Heart right ventricle (tissue), 16 donors: ENCODE measurements at regions not wholly inside any gene's neighbourhood (a gene's known extent, or its start where the extent isn't known, plus 50 kb on each side); places are given as distances from the start of the nearest gene placed in this dataset.

ENCODE experiments used
- ATAC-seq, 8 donors: fragments of 200-7000 bp; cut with Tn5 transposase; one replicate each; pipeline ENCODE4 v1.9.1; 2020; ENCODE audit warnings: mild to moderate bottlenecking in 8 of 8, moderate library complexity in 8 of 8, moderate number of reproducible peaks in 1 of 8
- DNase-seq, 2 donors: peaks; one replicate each; pipeline ENCODE4 v3.0.0-alpha.2; 2020
- H3K27ac ChIP-seq, 10 donors: fragments of 200-600 bp; sonication (generic) in 2 of 10; one replicate each; pipeline versions ENCODE4 v1.5.0 to v1.8.0; 2020 to 2022; ENCODE audit warnings: mild to moderate bottlenecking in 3 of 10
- H3K27me3 ChIP-seq, 7 donors: fragments of 200-600 bp; one replicate each; pipeline ENCODE4 v1.8.0; 2021 to 2022; ENCODE audit warnings: mild to moderate bottlenecking in 2 of 7
- H3K36me3 ChIP-seq, 9 donors: fragments of 200-600 bp; sonication (generic) in 1 of 9; one replicate each; pipeline versions ENCODE4 v1.5.0 to v1.8.0; 2020 to 2022; ENCODE audit warnings: mild to moderate bottlenecking in 2 of 9
- H3K4me1 ChIP-seq, 9 donors: fragments of 200-600 bp; sonication (generic) in 1 of 9; one replicate each; pipeline versions ENCODE4 v1.5.0 to v1.8.0; 2020 to 2022; ENCODE audit warnings: mild to moderate bottlenecking in 4 of 9
- H3K4me3 ChIP-seq, 10 donors: fragments of 200-600 bp; sonication (generic) in 2 of 10; one replicate each; pipeline versions ENCODE4 v1.5.0 to v1.8.0; 2020 to 2022; ENCODE audit warnings: mild to moderate bottlenecking in 7 of 10, moderate library complexity in 2 of 10
- H3K9me3 ChIP-seq, 11 donors: fragments of 200-600 bp in 10 of 11; sonication (generic) in 2 of 11; one replicate each; pipeline versions ENCODE4 v1.5.0 to v1.8.0; 2013 to 2022; ENCODE audit warnings: mild to moderate bottlenecking in 2 of 11, control low read depth in 1 of 11, moderate library complexity in 1 of 11
- WGBS, 2 donors: extraction: QIAGEN DNeasy Blood & Tissue Kit; methylation state at CpG; one replicate each; pipeline ENCODE4 v1.1.7; 2013; ENCODE audit warnings: inconsistent platforms in 1 of 2; 5-methylcytosine and 5-hydroxymethylcytosine counted together
- intact Hi-C, 10 donors: fragments of 100-400 bp; cut with DNase I; formaldehyde crosslinking; loops; one replicate each; pipeline versions ENCODE4 v1.11.1 to v1.14.2; 2022
- TF ChIP-seq, protein P1 (sequence below), 9 donors: fragments of 200-600 bp; sonication (generic) in 2 of 9; IDR thresholded peaks; one replicate each; pipeline versions ENCODE4 v1.5.0 to v1.8.0; 2021 to 2022; ENCODE audit warnings: antibody characterized with exemption in 9 of 9, mild to moderate bottlenecking in 5 of 9, moderate library complexity in 1 of 9
- donor health status: Arrhythmogenic right ventricular cardiomyopathy.
- donor health status: ischemic (EF 13 %, LVEDD 7.1; RV severe dilation, severe dysfunction).
- donor health status: healthy with polysubstance abuse.
- donor health status: DM: no; HTN: yes; CAD: no.
- donor health status: DM: no; HTN: no; CAD: no.
- donor health status: ischemic (EF 25% LVEDD 6.9; RV normal size, moderate dysfunction).
- donor health status: ischemic (EF 25% LVEDD 5.7; RV mildly dilated, moderate dysfunction).
- donor health status: healthy.
- donor health status: DM: yes; HTN: yes; CAD: no.
- donor health status: Ischemic cardiomyopathy.
- donor health status: ischemic (EF 35%, LVEDD 5.7; RV mildly dilated, moderate dysfunction).
- donor health status: nonischemic (EF 11% LVEDD 7.7; RV severe dilation, severe dysfunction).
- donor health status: DM: yes; HTN: yes; CAD: no.
- donor health status: PGD.
- donor health status: ischemic (EF 29% LVEDD 5.4; RV normal size, mild dysfunction).
- donor health status: nonischemic (EF 23%, LVEDD 6.1; RV moderate dilation, normal function).

DNA sequence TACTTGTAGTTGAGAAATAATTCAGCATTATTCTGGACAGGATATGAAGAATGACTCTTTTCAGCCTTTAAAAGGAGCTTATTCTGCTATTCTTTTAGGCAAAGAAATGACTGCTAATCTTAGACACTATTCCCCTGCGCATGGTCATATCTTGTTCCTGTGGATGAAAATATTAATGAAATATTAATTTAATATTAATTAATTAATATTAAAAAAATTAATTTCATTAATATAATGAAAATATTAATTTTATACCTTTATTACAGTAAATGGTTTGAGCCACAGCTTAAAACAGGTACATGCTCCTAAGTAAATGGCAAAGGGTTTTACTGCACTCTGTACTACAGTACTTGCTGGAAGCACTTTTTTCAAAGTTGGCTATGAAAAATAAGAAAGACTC is 890.1 kb upstream of the PIK3C3 start:
- DNase-seq (no peak), ATAC-seq (no peak)
- TF ChIP-seq, protein P1, sequence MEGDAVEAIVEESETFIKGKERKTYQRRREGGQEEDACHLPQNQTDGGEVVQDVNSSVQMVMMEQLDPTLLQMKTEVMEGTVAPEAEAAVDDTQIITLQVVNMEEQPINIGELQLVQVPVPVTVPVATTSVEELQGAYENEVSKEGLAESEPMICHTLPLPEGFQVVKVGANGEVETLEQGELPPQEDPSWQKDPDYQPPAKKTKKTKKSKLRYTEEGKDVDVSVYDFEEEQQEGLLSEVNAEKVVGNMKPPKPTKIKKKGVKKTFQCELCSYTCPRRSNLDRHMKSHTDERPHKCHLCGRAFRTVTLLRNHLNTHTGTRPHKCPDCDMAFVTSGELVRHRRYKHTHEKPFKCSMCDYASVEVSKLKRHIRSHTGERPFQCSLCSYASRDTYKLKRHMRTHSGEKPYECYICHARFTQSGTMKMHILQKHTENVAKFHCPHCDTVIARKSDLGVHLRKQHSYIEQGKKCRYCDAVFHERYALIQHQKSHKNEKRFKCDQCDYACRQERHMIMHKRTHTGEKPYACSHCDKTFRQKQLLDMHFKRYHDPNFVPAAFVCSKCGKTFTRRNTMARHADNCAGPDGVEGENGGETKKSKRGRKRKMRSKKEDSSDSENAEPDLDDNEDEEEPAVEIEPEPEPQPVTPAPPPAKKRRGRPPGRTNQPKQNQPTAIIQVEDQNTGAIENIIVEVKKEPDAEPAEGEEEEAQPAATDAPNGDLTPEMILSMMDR (IDR thresholded peaks at IDR 0.05): no peak
- Histone ChIP-seq H3K9me3 (no peaks in the 10 kb centered on the region), H3K36me3 (no peaks in the 10 kb centered on the region), H3K27ac (no peak overlapping the region), H3K4me1 (no peaks in the 10 kb centered on the region), H3K27me3 (no peaks in the 10 kb centered on the region), H3K4me3 (no peak overlapping the region)
- intact Hi-C loops: no loop called here
- 2 to 97% methylated on average over 1 of the region's 1 CpG for WGBS, 2 donors

GRCh38 chr18:41060967-41061366 is 894.1 kb upstream of the PIK3C3 start:
- no peak for ATAC-seq
- TF ChIP-seq, protein P1 (IDR thresholded peaks at IDR 0.05): no peak
- Histone ChIP-seq H3K4me1 (no peaks in the 10 kb centered on the region), H3K27ac (no peak overlapping the region), H3K36me3 (no peaks in the 10 kb centered on the region), H3K4me3 (no peak overlapping the region), H3K27me3 (no peaks in the 10 kb centered on the region), H3K9me3 (no peaks in the 10 kb centered on the region)
- WGBS, 2 donors: 89 to 94% methylated on average over 2 of the region's 2 CpGs
- intact Hi-C loops: no loop called here
- DNase-seq: no peak

DNA sequence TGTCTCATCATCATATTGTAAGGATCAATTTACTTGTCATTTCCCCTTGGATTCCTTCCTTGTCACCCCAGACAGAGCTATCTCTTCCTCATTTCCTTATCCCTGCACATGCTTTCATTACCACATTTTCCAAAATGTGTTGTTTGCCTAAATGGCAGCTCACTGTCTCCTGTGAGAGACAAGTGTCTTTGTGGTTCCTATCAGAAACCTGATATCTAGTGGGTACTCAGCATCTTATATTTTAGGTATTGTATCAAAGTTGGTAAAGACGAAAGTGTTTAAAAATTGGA is 896.0 kb upstream of the PIK3C3 start:
- Histone ChIP-seq H3K27ac (no peak overlapping the region), H3K27me3 (no peaks in the 10 kb centered on the region), H3K9me3 (peaks cover 0 to 5% (median 0%) of the 10 kb centered on the region in 11 donors), H3K4me1 (no peaks in the 10 kb centered on the region), H3K4me3 (no peak overlapping the region), H3K36me3 (no peaks in the 10 kb centered on the region)
- WGBS, 2 donors: 78 to 80% methylated on average over 1 of the region's 1 CpG
- intact Hi-C loops: no loop called here
- ATAC-seq: no peak
- TF ChIP-seq, protein P1 (IDR thresholded peaks at IDR 0.05): no peak
- DNase-seq: no peak

- no peak for DNase-seq
- Histone ChIP-seq H3K4me1 (no peaks in the 10 kb centered on the region), H3K27ac (no peak overlapping the region), H3K4me3 (no peak overlapping the region), H3K27me3 (no peaks in the 10 kb centered on the region), H3K36me3 (no peaks in the 10 kb centered on the region), H3K9me3 (peaks cover 0 to 5% (median 0%) of the 10 kb centered on the region in 11 donors)
- TF ChIP-seq, protein P1 (IDR thresholded peaks at IDR 0.05): no peak
- ATAC-seq: no peak
- 78 to 82% methylated on average over 9 of the region's 9 CpGs for WGBS, 2 donors
- intact Hi-C loops: no loop called here
Measured at GRCh38 chr18:41058351-41059125, 896.5 kb upstream of the PIK3C3 start.
